Activated naive CD8-positive, alpha-beta T cell (primary cell): ENCODE measurements at regions not wholly inside any gene's neighbourhood (a gene's known extent, or its start where the extent isn't known, plus 50 kb on each side); places are given as distances from the start of the nearest gene placed in this dataset.
"Not testable (repeated sequence)": the region's sequence is repeated elsewhere in the genome, so short reads cannot be mapped to it uniquely, and the experiment has no call there.

Experiments used
- H3K27ac Mint-ChIP-seq: one replicate; pipeline ENCODE4 v1.8.0; 2021; ENCODE audit warnings: mixed read lengths
- H3K27me3 Mint-ChIP-seq: one replicate; pipeline ENCODE4 v1.8.0; 2021; ENCODE audit warnings: mixed read lengths
- H3K36me3 Mint-ChIP-seq: one replicate; pipeline ENCODE4 v1.8.0; 2021; ENCODE audit warnings: mixed read lengths
- H3K4me1 Mint-ChIP-seq: one replicate; pipeline ENCODE4 v1.8.0; 2021; ENCODE audit warnings: low read depth, mixed read lengths
- H3K4me3 Mint-ChIP-seq: one replicate; pipeline ENCODE4 v1.8.0; 2021; ENCODE audit warnings: mild to moderate bottlenecking, mixed read lengths
- H3K9me3 Mint-ChIP-seq: one replicate; pipeline ENCODE4 v1.8.0; 2021; ENCODE audit warnings: low read depth, mixed read lengths

DNA sequence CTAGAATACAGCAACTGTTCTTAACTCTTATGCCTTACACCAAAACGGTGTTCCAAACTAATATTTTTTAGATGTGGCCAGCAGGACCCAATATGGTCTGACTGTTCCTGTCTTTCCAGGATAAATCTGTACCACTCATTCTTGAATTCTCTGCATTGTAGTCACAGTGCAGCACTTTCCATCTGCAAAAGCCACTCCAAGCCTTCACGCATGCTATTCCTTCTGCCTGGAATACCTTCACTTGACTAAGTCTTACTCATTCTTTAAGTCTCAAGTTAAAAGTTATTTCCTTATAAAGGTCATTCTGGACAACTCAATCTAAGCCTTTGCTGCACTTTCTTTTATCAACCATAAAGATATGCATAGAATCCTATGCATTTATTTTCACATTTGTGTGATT, 1194.5 kb downstream of the PLA2G4A start:
- Mint-ChIP-seq H3K9me3 (peaks cover 15% of the 10 kb centered on the region), H3K4me1 (no peaks in the 10 kb centered on the region), H3K36me3 (no peaks in the 10 kb centered on the region), H3K27me3 (no peaks in the 10 kb centered on the region), H3K4me3 (no peak overlapping the region), H3K27ac (no peak overlapping the region)

DNA sequence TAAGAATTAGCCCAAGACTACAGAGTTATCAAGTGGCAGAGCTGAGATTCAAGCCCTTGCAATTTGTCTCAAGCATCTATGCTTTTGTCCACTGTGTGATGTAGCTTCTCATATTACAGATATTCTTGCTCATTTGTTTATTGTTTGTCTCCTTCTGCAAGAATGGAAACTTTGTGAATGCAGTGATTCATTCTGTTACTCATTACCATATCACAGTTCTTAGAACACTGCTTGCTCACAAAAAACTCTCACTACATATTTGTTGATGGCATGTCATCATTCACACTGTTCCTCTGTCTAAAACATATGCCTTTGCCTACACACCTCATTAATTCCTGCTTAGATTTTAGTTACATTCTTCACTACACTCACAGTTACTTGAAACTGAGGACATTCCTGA, 1198.9 kb downstream of the PLA2G4A start:
- Mint-ChIP-seq H3K36me3 (no peaks in the 10 kb centered on the region), H3K27me3 (no peaks in the 10 kb centered on the region), H3K27ac (no peak overlapping the region), H3K4me1 (no peaks in the 10 kb centered on the region), H3K4me3 (no peak overlapping the region), H3K9me3 (peaks cover 3% of the 10 kb centered on the region)

GRCh38 chr1:188037572-188037971, 1208.8 kb downstream of the PLA2G4A start:
- H3K9me3 Mint-ChIP-seq, H3K36me3 Mint-ChIP-seq, H3K4me3 Mint-ChIP-seq, H3K27me3 Mint-ChIP-seq, H3K4me1 Mint-ChIP-seq, H3K27ac Mint-ChIP-seq: not testable (repeated sequence)

- no peak overlapping the region for H3K27ac Mint-ChIP-seq
- no peaks in the 10 kb centered on the region for H3K27me3 Mint-ChIP-seq
Observed at GRCh38 chr1:188043536-188044245, 1214.9 kb downstream of the PLA2G4A start.

GRCh38 chr1:188050250-188050649, 1221.5 kb downstream of the PLA2G4A start:
- peaks cover 9% of the 10 kb centered on the region for H3K9me3 Mint-ChIP-seq
- no peaks in the 10 kb centered on the region for H3K4me1 Mint-ChIP-seq
- H3K4me3 Mint-ChIP-seq, result no peak overlapping the region
- H3K27me3 Mint-ChIP-seq, result no peaks in the 10 kb centered on the region
- no peaks in the 10 kb centered on the region for H3K36me3 Mint-ChIP-seq
- no peak overlapping the region for H3K27ac Mint-ChIP-seq

More at GRCh38 chr1:188043536-188044245, 1214.9 kb downstream of the PLA2G4A start:
- Mint-ChIP-seq H3K36me3 (no peaks in the 10 kb centered on the region), H3K4me1 (no peaks in the 10 kb centered on the region), H3K4me3 (no peak overlapping the region), H3K9me3 (peaks cover 4% of the 10 kb centered on the region)

- Mint-ChIP-seq H3K9me3 (peaks cover 21% of the 10 kb centered on the region), H3K27me3 (no peaks in the 10 kb centered on the region), H3K27ac (no peak overlapping the region), H3K4me3 (no peak overlapping the region), H3K36me3 (no peaks in the 10 kb centered on the region), H3K4me1 (no peaks in the 10 kb centered on the region)
Observed at GRCh38 chr1:188056011-188056410, 1227.3 kb downstream of the PLA2G4A start.

DNA sequence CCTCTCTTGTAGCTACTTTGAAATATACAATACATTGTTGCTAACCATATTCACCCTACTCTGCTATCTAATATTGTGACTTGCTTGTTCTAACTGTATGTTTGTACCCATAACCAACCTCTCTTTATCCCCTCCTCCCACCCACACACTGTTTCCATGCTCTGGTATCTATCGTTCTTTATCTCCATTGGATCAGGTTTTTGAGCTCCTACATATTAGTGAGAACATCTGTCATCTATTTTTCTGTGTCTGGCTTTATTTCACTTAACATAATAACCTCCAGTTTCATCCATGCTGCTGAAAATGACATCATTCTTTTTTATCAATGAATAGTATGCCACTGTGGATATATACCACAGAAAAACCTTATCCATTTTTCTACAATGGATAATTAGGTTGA, 1230.1 kb downstream of the PLA2G4A start:
- Mint-ChIP-seq H3K9me3 (peaks cover 35% of the 10 kb centered on the region), H3K4me1 (no peaks in the 10 kb centered on the region), H3K4me3 (no peak overlapping the region), H3K27me3 (no peaks in the 10 kb centered on the region), H3K27ac (no peak overlapping the region), H3K36me3 (no peaks in the 10 kb centered on the region)

DNA sequence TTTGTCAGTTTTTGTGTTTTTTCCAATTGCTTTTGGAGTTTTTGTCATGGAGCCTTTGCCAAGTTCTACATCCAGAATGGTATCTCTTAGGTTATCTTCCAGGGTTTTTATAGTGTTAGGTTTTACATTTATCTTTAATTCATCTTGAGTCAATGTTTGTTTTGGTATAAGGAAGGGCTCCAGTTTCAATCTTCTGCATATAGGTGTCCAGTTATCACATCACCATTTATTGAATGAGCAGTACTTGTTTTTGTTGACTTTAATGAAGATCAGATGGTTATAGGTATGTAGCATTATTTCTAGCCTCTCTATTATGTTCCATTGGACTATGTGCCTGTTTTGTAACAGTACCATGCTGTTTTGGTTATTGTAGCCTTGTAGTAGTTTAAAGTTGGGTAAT, 1233.1 kb downstream of the PLA2G4A start:
- no peaks in the 10 kb centered on the region for H3K27me3 Mint-ChIP-seq
- no peaks in the 10 kb centered on the region for H3K36me3 Mint-ChIP-seq
- H3K4me1 Mint-ChIP-seq, result no peaks in the 10 kb centered on the region
- H3K27ac Mint-ChIP-seq, result no peak overlapping the region
- H3K4me3 Mint-ChIP-seq, result no peak overlapping the region
- H3K9me3 Mint-ChIP-seq, result peaks cover 52% of the 10 kb centered on the region

- Mint-ChIP-seq H3K36me3 (no peaks in the 10 kb centered on the region), H3K4me3 (no peak overlapping the region), H3K27ac (no peak overlapping the region), H3K27me3 (no peaks in the 10 kb centered on the region), H3K9me3 (peaks cover 49% of the 10 kb centered on the region), H3K4me1 (no peaks in the 10 kb centered on the region)
Observed at GRCh38 chr1:188062456-188062855, 1233.7 kb downstream of the PLA2G4A start.

DNA sequence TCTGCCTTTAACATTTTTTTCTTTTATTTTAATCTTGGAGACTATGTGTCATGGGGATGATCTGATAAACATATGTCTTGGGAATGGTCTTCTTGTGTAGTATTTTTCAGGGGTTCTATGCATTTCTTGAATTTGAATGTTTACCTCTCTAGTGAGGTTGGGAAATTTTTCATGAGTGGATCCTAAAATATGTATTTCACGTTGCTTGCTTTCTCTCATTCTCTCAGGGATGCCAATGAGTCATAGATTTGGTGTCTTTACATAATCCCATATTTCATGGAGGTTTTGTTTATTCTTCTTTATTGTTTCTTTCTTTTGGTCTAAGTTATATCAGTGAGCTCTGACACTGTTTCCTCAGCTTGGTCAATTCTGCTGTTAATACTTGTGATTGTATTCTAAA, 1237.2 kb downstream of the PLA2G4A start:
- H3K36me3 Mint-ChIP-seq, result no peaks in the 10 kb centered on the region
- H3K4me1 Mint-ChIP-seq, result no peaks in the 10 kb centered on the region
- no peak overlapping the region for H3K27ac Mint-ChIP-seq
- H3K27me3 Mint-ChIP-seq, result no peaks in the 10 kb centered on the region
- no peak overlapping the region for H3K4me3 Mint-ChIP-seq
- peaks cover 50% of the 10 kb centered on the region for H3K9me3 Mint-ChIP-seq

GRCh38 chr1:188070848-188071247, 1242.1 kb downstream of the PLA2G4A start:
- H3K27ac Mint-ChIP-seq, result no peak overlapping the region
- H3K4me3 Mint-ChIP-seq, result no peak overlapping the region
- no peaks in the 10 kb centered on the region for H3K4me1 Mint-ChIP-seq
- peaks cover 25% of the 10 kb centered on the region for H3K9me3 Mint-ChIP-seq
- no peaks in the 10 kb centered on the region for H3K36me3 Mint-ChIP-seq
- H3K27me3 Mint-ChIP-seq, result no peaks in the 10 kb centered on the region

DNA sequence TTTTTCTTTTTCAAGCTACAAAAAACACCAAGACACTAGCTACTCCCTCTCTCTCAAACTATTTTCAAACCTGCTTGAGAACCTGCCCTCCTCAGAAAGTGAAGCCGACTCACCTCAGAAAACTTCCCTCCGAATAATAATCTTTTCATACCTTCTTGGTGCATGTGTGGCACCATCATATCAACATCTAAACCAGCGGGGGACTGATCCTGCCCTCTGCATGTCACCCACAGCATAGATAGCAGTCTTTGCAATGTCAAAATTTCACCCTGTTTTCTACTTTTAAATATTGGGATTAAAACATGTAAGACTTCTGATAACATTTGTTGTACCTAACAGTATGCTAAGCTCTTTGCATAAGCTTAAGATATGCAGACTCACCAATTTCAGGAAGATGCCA, 1260.3 kb downstream of the PLA2G4A start:
- no peak overlapping the region for H3K27ac Mint-ChIP-seq
- H3K4me1 Mint-ChIP-seq, result no peaks in the 10 kb centered on the region
- H3K4me3 Mint-ChIP-seq, result no peak overlapping the region
- no peaks in the 10 kb centered on the region for H3K36me3 Mint-ChIP-seq
- H3K27me3 Mint-ChIP-seq, result no peaks in the 10 kb centered on the region
- peaks cover 16% of the 10 kb centered on the region for H3K9me3 Mint-ChIP-seq

DNA sequence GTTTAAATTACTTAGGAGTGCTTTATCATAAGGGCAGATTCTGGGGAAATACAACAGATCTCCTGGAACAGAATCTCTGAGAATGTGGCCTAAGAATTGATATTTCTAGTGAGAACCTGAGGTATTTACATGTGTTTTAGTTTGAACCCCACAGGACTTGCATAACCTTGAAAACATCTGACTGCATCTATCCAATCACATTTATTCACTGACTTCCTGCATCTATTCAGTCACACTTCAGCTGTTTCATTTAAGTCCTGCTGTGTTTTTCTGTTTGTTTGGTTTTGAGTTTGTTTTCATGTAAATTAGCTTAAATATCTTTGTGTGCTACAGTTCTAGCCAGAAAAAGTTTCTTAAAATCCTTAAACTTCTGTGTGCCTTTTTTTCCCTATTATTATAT, 1260.7 kb downstream of the PLA2G4A start:
- Mint-ChIP-seq H3K9me3 (peaks cover 16% of the 10 kb centered on the region), H3K27me3 (no peaks in the 10 kb centered on the region), H3K4me1 (no peaks in the 10 kb centered on the region), H3K27ac (no peak overlapping the region), H3K36me3 (no peaks in the 10 kb centered on the region), H3K4me3 (no peak overlapping the region)

GRCh38 chr1:188096521-188096920, 1267.8 kb downstream of the PLA2G4A start:
- Mint-ChIP-seq H3K27ac (no peak overlapping the region), H3K4me1 (no peaks in the 10 kb centered on the region), H3K9me3 (peaks cover 1% of the 10 kb centered on the region), H3K27me3 (no peaks in the 10 kb centered on the region), H3K4me3 (no peak overlapping the region), H3K36me3 (no peaks in the 10 kb centered on the region)

- H3K27me3 Mint-ChIP-seq, result no peaks in the 10 kb centered on the region
- H3K9me3 Mint-ChIP-seq, result no peaks in the 10 kb centered on the region
- H3K4me3 Mint-ChIP-seq, result no peak overlapping the region
- no peaks in the 10 kb centered on the region for H3K4me1 Mint-ChIP-seq
- H3K27ac Mint-ChIP-seq, result no peak overlapping the region
- no peaks in the 10 kb centered on the region for H3K36me3 Mint-ChIP-seq
Observed at GRCh38 chr1:188117436-188117835, 1288.7 kb downstream of the PLA2G4A start.

- no peaks in the 10 kb centered on the region for H3K9me3 Mint-ChIP-seq
- H3K4me1 Mint-ChIP-seq, result no peaks in the 10 kb centered on the region
- no peak overlapping the region for H3K4me3 Mint-ChIP-seq
- H3K27me3 Mint-ChIP-seq, result no peaks in the 10 kb centered on the region
- no peak overlapping the region for H3K27ac Mint-ChIP-seq
- no peaks in the 10 kb centered on the region for H3K36me3 Mint-ChIP-seq
Observed at GRCh38 chr1:188122646-188123045, 1293.9 kb downstream of the PLA2G4A start.
